Duodenal mucosa (tissue), 2 donors: ENCODE measurements at regions not wholly inside any gene's neighbourhood (a gene's known extent, or its start where the extent isn't known, plus 50 kb on each side); places are given as distances from the start of the nearest gene placed in this dataset.

ENCODE experiments used
- H3K27ac ChIP-seq: one replicate; pipeline ENCODE4 v1.7.0; 2013; ENCODE audit warnings: low read depth, low read length
- H3K27me3 ChIP-seq, 2 donors: one replicate each; pipeline ENCODE4 v1.7.0; 2013; ENCODE audit warnings: low read length in 2 of 2, control low read depth in 1 of 2; ENCODE audit not compliant: insufficient read depth in 2 of 2, control insufficient read depth in 1 of 2
- H3K36me3 ChIP-seq, 2 donors: one replicate each; pipeline ENCODE4 v1.7.0; 2013; ENCODE audit warnings: low read length in 2 of 2, control low read depth in 1 of 2; ENCODE audit not compliant: insufficient read depth in 2 of 2, control insufficient read depth in 1 of 2
- H3K4me1 ChIP-seq, 2 donors: one replicate each; pipeline ENCODE4 v1.7.0; 2013; ENCODE audit warnings: low read length in 2 of 2, control low read depth in 1 of 2; ENCODE audit not compliant: insufficient read depth in 2 of 2, control insufficient read depth in 1 of 2
- H3K4me3 ChIP-seq, 2 donors: one replicate each; pipeline ENCODE4 v1.7.0; 2013; ENCODE audit warnings: low read length in 2 of 2, low read depth in 1 of 2
- H3K9ac ChIP-seq, 2 donors: one replicate each; pipeline ENCODE4 v1.7.0; 2013; ENCODE audit warnings: low read length in 2 of 2, low read depth in 1 of 2
- H3K9me3 ChIP-seq, 2 donors: one replicate each; pipeline ENCODE4 v1.7.0; 2013; ENCODE audit warnings: low read length in 2 of 2, control low read depth in 1 of 2; ENCODE audit not compliant: control insufficient read depth in 1 of 2

DNA sequence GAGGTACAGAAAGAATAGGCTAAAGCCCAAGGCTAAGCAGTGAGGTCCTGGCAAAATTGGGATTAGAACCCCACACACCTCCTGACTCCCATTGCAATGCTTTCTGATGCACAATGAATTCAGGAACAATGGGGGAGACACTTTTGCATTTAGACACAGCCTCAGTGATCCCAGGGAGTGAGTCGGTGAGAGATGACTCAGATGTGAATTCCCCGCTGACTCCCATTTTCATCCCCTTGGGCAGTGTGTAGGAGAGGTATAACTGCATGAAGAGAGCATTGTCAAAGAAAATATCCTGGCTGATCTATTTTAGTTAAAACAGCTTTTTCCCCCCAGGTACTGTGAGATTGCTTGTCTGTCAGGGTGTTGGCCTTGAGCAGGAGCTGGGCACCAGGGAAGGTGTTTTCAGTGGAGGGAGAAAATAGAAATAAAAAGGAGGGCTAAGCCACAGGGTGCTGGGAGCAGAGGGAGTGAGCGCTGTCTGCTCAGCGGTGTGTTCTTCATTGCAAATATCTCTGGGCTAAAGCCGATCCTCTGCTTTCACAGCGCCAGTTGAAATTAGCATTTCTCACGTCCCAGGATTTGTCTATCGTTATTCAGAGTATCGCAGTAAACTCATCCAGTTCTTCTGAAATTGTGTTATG, 247.7 kb upstream of the PTBP2 start:
- H3K36me3 ChIP-seq, result no peaks in the 10 kb centered on the region
- H3K4me3 ChIP-seq, result no peak overlapping the region
- H3K9me3 ChIP-seq, result no peaks in the 10 kb centered on the region
- H3K9ac ChIP-seq, result no peak overlapping the region
- H3K27me3 ChIP-seq, result no peaks in the 10 kb centered on the region
- no peaks in the 10 kb centered on the region for H3K4me1 ChIP-seq
- no peak overlapping the region for H3K27ac ChIP-seq

DNA sequence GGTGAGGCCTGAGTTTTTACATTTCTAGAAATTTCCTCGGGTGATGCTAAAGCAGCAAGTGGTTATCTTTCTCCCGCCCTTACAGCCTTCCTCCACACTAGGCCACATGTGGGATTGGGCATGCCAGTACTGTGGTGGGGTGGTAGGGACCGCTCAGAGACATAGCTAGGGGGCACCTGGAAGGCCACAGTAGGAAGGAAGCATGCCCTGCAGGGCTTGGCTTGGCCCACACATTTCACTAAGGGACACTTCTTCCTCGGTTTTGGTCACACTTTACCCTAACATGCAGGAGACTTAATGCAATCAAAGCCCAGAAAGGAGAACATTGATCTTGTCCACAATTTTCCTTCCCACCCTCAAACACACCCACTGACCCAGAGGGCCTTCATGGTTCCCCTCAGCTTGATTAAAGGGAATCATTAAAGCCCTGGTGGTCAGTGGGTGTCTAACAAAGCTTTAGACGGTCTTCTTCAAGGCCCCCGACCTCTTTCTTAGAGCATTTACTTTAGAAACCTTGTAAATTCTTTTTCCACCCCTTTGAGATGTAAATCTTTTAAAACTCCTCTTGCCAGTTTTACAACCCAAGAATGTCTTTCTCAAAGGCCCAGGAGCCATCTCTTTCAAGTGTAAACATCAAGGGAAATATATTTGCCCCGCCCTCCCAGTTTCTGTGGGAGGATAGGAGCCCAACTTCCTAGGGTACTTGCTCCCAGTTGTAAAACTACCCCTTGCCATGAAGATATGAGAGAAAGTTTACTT, 246.4 kb upstream of the PTBP2 start:
- Histone ChIP-seq H3K4me3 (no peak overlapping the region), H3K27ac (no peak overlapping the region), H3K9me3 (no peaks in the 10 kb centered on the region), H3K9ac (no peak overlapping the region), H3K27me3 (no peaks in the 10 kb centered on the region), H3K36me3 (no peaks in the 10 kb centered on the region), H3K4me1 (no peaks in the 10 kb centered on the region)

DNA sequence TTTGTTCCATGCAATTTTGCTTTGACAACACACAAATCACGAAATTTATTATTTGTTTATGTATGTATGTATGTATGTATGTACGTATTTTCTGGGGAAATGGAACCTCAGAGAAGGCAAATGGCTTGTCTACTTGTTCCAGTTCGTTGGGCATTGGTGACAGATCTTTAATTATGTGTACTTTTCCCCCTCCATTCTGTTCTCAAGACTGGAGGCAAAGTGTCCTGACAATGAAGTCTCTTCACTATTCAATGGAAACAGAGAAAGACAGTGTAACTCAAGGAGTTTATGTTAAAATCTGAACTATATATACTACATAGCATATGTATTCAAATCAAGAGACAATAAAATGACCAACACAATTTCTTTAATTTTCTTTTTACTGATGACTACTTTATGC, 245.7 kb upstream of the PTBP2 start:
- H3K4me3 ChIP-seq, result no peak overlapping the region
- no peaks in the 10 kb centered on the region for H3K36me3 ChIP-seq
- no peaks in the 10 kb centered on the region for H3K27me3 ChIP-seq
- no peak overlapping the region for H3K9ac ChIP-seq
- no peaks in the 10 kb centered on the region for H3K9me3 ChIP-seq
- H3K27ac ChIP-seq, result no peak overlapping the region
- H3K4me1 ChIP-seq, result no peaks in the 10 kb centered on the region

DNA sequence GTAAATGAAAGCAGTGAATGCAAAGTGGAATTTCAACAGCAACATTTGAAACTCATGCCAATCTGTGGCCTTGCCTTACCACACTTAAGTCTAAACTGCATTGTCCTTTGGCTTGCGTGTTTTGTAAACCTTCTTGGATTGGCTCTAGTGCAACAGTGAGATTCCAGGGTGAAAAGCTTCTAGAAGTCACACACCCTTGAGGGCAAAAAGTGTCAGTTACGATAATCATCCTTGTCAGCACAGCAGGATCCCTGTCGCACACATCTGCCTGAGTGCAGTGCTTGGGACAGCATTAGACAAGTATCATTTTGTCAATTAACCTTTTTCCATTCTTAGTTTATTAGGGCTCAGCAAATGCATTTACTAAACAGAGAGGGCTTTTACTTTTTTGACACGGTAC, 243.4 kb upstream of the PTBP2 start:
- Histone ChIP-seq H3K4me1 (no peaks in the 10 kb centered on the region), H3K9me3 (no peaks in the 10 kb centered on the region), H3K27me3 (no peaks in the 10 kb centered on the region), H3K27ac (no peak overlapping the region), H3K4me3 (no peak overlapping the region), H3K9ac (no peak overlapping the region), H3K36me3 (no peaks in the 10 kb centered on the region)

DNA sequence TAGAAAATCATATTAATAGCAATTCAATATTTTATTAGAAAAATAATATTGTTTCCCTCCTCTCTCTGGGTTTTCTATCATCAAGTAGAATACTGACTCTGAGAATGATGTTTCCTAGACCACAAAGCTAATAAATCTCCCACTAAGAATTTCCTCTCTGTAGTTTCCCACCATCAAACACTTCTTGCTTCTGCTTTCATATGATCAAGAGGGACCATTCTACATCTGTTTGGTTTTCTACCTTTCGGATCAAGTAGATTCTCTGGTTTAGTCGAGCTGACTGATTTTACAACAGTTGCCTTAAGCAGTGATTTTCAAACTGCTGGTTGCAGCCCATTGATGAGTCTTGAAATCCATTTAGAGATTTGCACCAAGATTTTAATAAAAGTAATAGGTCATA, 240.2 kb upstream of the PTBP2 start:
- Histone ChIP-seq H3K36me3 (no peaks in the 10 kb centered on the region), H3K4me1 (no peaks in the 10 kb centered on the region), H3K27ac (no peak overlapping the region), H3K27me3 (no peaks in the 10 kb centered on the region), H3K4me3 (no peak overlapping the region), H3K9ac (no peak overlapping the region), H3K9me3 (no peaks in the 10 kb centered on the region)

DNA sequence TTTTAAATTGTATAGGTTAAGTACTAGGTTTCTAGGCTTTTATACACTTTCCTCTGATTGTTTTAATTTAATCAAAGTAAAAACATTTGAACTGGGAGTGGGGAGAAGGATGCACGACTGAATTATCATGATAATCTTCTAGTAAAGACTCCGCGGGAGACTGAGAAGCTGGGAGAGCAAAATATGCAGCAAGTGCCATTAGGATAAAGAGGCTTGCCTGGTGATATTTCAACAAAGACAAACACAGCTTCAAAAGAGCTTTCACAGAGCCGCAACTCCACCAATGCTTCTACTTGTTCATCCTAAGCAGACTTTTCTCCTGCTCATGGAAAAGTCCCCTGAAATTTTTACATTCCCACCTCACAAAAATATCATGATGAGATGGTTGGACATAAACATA, 239.0 kb upstream of the PTBP2 start:
- no peak overlapping the region for H3K4me3 ChIP-seq
- no peaks in the 10 kb centered on the region for H3K27me3 ChIP-seq
- H3K36me3 ChIP-seq, result no peaks in the 10 kb centered on the region
- H3K9ac ChIP-seq, result no peak overlapping the region
- no peaks in the 10 kb centered on the region for H3K9me3 ChIP-seq
- H3K27ac ChIP-seq, result no peak overlapping the region
- no peaks in the 10 kb centered on the region for H3K4me1 ChIP-seq

DNA sequence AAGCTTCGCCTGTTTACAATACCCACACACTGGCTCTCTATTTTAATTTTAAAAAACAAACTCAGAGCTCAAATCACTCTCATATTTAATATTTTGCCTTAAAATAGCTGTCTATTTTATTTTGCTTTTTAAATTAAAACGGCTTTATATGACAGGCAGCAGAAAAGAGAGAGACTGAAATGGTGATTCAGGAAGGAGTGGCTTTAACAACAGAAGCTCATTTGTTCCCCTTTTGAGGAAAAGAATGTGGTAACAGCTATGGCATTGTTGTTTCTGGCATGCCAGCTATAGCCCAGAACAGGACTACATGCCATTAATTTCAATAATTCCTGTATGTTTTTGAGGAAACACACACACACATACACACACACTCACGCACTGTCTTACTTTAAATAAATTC, 234.2 kb upstream of the PTBP2 start:
- no peak overlapping the region for H3K4me3 ChIP-seq
- H3K9ac ChIP-seq, result no peak overlapping the region
- no peaks in the 10 kb centered on the region for H3K9me3 ChIP-seq

DNA sequence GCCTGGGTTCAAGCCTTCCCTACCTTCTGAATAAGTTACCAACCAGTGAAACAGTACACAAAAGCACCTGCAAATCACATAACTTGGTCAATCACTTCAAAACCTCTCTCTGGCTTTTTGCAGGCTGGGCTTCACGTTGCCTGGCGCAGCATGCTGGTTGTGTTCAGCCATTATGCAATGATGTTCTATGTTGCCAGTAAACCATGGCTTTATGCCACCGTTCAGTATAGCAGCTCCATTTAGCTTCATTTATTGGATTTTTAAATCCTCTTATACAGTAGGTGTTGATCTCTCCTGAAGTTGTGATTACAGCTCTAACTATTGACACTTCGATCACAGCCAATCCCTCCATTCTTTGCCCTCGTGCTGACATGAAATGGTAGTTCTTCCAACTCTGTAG, 233.6 kb upstream of the PTBP2 start:
- H3K9ac ChIP-seq, result no peak overlapping the region
- H3K27me3 ChIP-seq, result no peaks in the 10 kb centered on the region
- no peak overlapping the region for H3K4me3 ChIP-seq
- no peaks in the 10 kb centered on the region for H3K9me3 ChIP-seq
- H3K36me3 ChIP-seq, result no peaks in the 10 kb centered on the region
- no peaks in the 10 kb centered on the region for H3K4me1 ChIP-seq
- no peak overlapping the region for H3K27ac ChIP-seq

More for the DNA sequence above, 234.2 kb upstream of the PTBP2 start:
- Histone ChIP-seq H3K4me1 (no peaks in the 10 kb centered on the region), H3K36me3 (no peaks in the 10 kb centered on the region), H3K27ac (no peak overlapping the region), H3K27me3 (no peaks in the 10 kb centered on the region)

DNA sequence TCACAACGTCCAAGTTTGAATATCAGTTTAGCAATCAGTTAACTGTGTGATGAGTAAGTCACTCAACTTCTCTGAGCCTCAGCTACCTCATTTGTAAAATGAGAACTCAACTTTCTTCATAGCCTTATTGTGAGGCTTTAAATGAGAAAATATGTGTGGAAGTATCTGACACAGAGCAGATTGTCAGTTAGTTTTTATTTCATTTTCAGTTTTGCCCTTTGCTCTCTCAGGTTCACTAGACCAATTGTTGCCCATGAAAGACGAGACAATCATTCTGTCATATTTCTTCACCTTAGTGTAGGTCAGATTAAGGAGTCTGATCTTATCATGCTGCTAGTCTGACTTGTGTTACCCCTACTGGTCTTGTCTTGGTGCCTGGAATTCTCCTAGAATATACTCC, 232.8 kb upstream of the PTBP2 start:
- Histone ChIP-seq H3K36me3 (no peaks in the 10 kb centered on the region), H3K4me3 (no peak overlapping the region), H3K9me3 (no peaks in the 10 kb centered on the region), H3K9ac (no peak overlapping the region), H3K27ac (no peak overlapping the region), H3K4me1 (no peaks in the 10 kb centered on the region), H3K27me3 (no peaks in the 10 kb centered on the region)

DNA sequence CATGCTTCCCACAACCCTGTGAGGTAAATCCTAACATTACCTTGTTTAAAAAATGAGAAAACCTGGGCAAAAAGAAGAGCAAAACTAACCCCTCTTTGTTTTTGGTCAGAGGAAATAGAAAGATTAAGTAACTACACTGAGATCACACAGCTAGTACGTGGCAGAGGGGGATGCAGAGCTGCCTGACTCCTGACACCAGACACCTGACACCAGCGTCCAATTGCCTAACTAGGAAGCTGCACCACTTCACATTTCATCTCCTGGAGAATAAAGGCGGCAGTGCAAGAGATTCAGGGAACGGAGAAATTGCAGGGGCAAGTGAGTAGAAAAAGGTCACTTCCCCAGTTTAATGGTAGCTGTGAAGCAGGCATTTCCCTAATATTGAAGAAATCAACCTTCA, 229.3 kb upstream of the PTBP2 start:
- no peaks in the 10 kb centered on the region for H3K4me1 ChIP-seq
- no peak overlapping the region for H3K4me3 ChIP-seq
- no peaks in the 10 kb centered on the region for H3K36me3 ChIP-seq
- H3K27me3 ChIP-seq, result no peaks in the 10 kb centered on the region
- no peak overlapping the region for H3K27ac ChIP-seq
- H3K9me3 ChIP-seq, result no peaks in the 10 kb centered on the region
- H3K9ac ChIP-seq, result no peak overlapping the region
